ENCODE measurements at regions not wholly inside any gene's neighbourhood (a gene's known extent, or its start where the extent isn't known, plus 50 kb on each side); places are given as distances from the start of the nearest gene placed in this dataset.

DNA sequence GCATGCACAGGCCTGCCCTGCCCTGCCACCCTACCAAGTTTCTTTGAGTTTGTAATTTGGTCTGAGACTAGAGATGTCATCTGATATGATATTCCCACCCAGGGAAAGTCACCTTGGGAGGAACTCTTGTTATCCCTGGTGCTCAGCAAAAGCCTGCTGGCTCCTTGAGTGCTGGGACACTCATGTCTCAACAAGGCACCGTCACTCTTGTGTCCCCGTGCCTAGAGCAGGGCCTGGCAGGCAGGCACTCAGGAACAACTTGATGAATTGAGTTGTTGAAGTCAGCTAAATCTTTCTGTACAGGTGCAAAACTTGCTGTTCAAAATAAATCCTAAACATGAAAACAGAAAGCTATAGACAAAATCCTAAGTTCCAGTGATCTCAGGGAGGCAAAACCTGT lies 345.4 kb downstream of the KCNRG start:
- Histone ChIP-seq H3K4me2 (ENCODE audit: unreplicated experiment) (no peak overlapping the region), H3F3A (ENCODE audit: insufficient read depth) (0 out of 2 replicates have a peak, but pooled peaks cover 4% of the 10 kb centered on the region), H2AFZ (no peak overlapping the region), H3K4me1 (ENCODE audit: insufficient read depth) (peaks cover 13% of the 10 kb centered on the region), H4K20me1 (ENCODE audit: insufficient read depth) (no peaks in the 10 kb centered on the region), H3K9me3 (ENCODE audit: low read depth) (no peaks in the 10 kb centered on the region), H3K27ac (no peak overlapping the region), H3K79me2 (ENCODE audit: insufficient read depth) (no peaks in the 10 kb centered on the region), H3K4me3 (no peak overlapping the region), H3K9me2 (ENCODE audit: insufficient read depth) (no peaks in the 10 kb centered on the region), H3K36me3 (ENCODE audit: low read depth) (no peaks in the 10 kb centered on the region), H3K9ac (no peak overlapping the region), H3K27me3 (replicated peaks; ENCODE audit: insufficient read depth) (no peaks in the 10 kb centered on the region)
- in situ Hi-C loops (cut with MboI) = no loop called here
- TF ChIP-seq EZH2phosphoT487 (IDR thresholded peaks at IDR 0.05; ENCODE audit: insufficient read depth, low read depth) (no peak), EZH2 (IDR thresholded peaks at IDR 0.05; ENCODE audit: insufficient read depth, poor library complexity, severe bottlenecking) (no peak)
- 93 to 100% methylated on average over 2 of the region's 2 CpGs for WGBS, 2 experiments (ENCODE audit: low coverage in 1 of 2, low lambda C conversion rate in 2 of 2, missing lambda C conversion rate in 2 of 2)
- DNase-seq = no peak

GRCh38 chr13:50361282-50361681 lies 346.0 kb downstream of the KCNRG start:
- no peak for TF ChIP-seq EZH2 (IDR thresholded peaks at IDR 0.05; ENCODE audit: insufficient read depth, poor library complexity, severe bottlenecking)
- no peak for TF ChIP-seq EZH2phosphoT487 (IDR thresholded peaks at IDR 0.05; ENCODE audit: insufficient read depth, low read depth)
- DNase-seq = no peak
- in situ Hi-C loops (cut with MboI) = no loop called here
- 50 to 53% methylated on average over 3 of the region's 3 CpGs for WGBS, 2 experiments (ENCODE audit: low coverage in 1 of 2, low lambda C conversion rate in 2 of 2, missing lambda C conversion rate in 2 of 2)
- Histone ChIP-seq H3F3A (ENCODE audit: insufficient read depth) (0 out of 2 replicates have a peak, but pooled peaks cover 4% of the 10 kb centered on the region), H3K27me3 (replicated peaks; ENCODE audit: insufficient read depth) (no peaks in the 10 kb centered on the region), H3K4me3 (no peak overlapping the region), H3K9ac (no peak overlapping the region), H3K36me3 (ENCODE audit: low read depth) (no peaks in the 10 kb centered on the region), H3K9me2 (ENCODE audit: insufficient read depth) (no peaks in the 10 kb centered on the region), H3K4me2 (ENCODE audit: unreplicated experiment) (no peak overlapping the region), H3K9me3 (ENCODE audit: low read depth) (no peaks in the 10 kb centered on the region), H4K20me1 (ENCODE audit: insufficient read depth) (no peaks in the 10 kb centered on the region), H3K79me2 (ENCODE audit: insufficient read depth) (no peaks in the 10 kb centered on the region), H2AFZ (no peak overlapping the region), H3K27ac (no peak overlapping the region), H3K4me1 (ENCODE audit: insufficient read depth) (peaks cover 13% of the 10 kb centered on the region)

DNA sequence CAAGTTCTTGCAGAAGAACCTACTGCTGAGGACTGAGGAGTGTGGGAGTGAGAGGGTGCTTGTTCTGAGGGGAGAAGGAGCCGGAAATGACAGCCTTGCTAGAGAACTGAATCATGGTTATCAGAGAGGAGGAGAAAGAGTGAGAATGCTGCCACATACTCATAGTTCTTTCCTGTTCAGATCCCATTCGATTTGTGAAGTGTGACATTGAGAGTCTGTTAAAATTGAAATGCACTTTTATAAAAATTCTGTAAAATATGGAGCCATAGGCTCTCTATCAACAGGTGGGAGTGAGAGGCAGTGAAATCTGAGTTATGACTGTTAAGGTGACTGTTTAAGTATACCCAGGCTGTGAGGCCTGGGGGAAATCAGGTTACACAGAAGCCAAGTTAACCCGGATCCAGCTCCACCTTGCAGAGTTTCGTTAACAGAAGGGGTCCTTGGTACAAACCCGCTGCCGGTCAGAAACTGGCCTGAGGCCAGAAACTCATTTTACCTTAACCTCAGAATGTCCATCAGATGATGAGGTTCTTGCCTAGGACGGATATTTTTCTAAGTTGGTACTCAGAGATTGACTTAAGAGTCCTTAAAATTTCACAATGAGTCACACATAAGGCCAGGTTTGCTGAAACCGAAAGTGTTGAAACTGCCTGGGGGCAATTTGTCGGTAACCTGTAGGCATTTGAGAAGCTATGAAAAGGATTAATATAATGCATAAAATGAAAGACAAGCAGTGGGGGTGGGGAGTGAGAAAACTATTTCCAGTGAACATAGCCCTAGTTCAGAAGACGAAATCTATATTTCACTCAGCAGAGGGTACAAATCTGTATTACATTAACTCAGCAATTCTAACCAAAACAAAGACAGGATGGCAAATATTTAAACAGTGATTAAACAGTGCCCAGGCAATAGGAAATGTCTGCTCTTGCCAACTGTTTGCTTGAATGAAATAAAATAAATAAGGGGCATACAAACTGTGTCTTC lies 350.5 kb downstream of the KCNRG start:
- Histone ChIP-seq H3K9me3 (ENCODE audit: low read depth) (no peaks in the 10 kb centered on the region), H3K27ac (no peak overlapping the region), H3K4me3 (no peak overlapping the region), H3K9ac (no peak overlapping the region), H3K79me2 (ENCODE audit: insufficient read depth) (no peaks in the 10 kb centered on the region), H3K27me3 (replicated peaks; ENCODE audit: insufficient read depth) (no peaks in the 10 kb centered on the region), H3K9me2 (ENCODE audit: insufficient read depth) (no peaks in the 10 kb centered on the region), H3F3A (ENCODE audit: insufficient read depth) (no peaks in the 10 kb centered on the region), H2AFZ (peak overlapping the region; percentile 5; the same call in 1 of the 2 replicates), H3K4me1 (ENCODE audit: insufficient read depth) (no peaks in the 10 kb centered on the region), H3K4me2 (ENCODE audit: unreplicated experiment) (no peak overlapping the region), H4K20me1 (ENCODE audit: insufficient read depth) (no peaks in the 10 kb centered on the region), H3K36me3 (ENCODE audit: low read depth) (no peaks in the 10 kb centered on the region)
- no peak for TF ChIP-seq EZH2phosphoT487 (IDR thresholded peaks at IDR 0.05; ENCODE audit: insufficient read depth, low read depth)
- TF ChIP-seq EZH2 (IDR thresholded peaks at IDR 0.05; ENCODE audit: insufficient read depth, poor library complexity, severe bottlenecking) = no peak
- in situ Hi-C loops (cut with MboI) = no loop called here
- 87 to 88% methylated on average over 10 of the region's 10 CpGs for WGBS, 2 experiments (ENCODE audit: low coverage in 1 of 2, low lambda C conversion rate in 2 of 2, missing lambda C conversion rate in 2 of 2)
- peak; percentile 16 for DNase-seq

- Histone ChIP-seq H3K9ac (no peak overlapping the region), H2AFZ (no peak overlapping the region), H3K4me1 (ENCODE audit: insufficient read depth) (no peaks in the 10 kb centered on the region), H3K79me2 (ENCODE audit: insufficient read depth) (no peaks in the 10 kb centered on the region), H4K20me1 (ENCODE audit: insufficient read depth) (no peaks in the 10 kb centered on the region), H3K27me3 (replicated peaks; ENCODE audit: insufficient read depth) (no peaks in the 10 kb centered on the region), H3K4me2 (ENCODE audit: unreplicated experiment) (no peak overlapping the region), H3K9me2 (ENCODE audit: insufficient read depth) (no peaks in the 10 kb centered on the region), H3F3A (ENCODE audit: insufficient read depth) (no peaks in the 10 kb centered on the region), H3K4me3 (no peak overlapping the region), H3K9me3 (ENCODE audit: low read depth) (no peaks in the 10 kb centered on the region), H3K27ac (no peak overlapping the region), H3K36me3 (ENCODE audit: low read depth) (no peaks in the 10 kb centered on the region)
- TF ChIP-seq EZH2phosphoT487 (IDR thresholded peaks at IDR 0.05; ENCODE audit: insufficient read depth, low read depth) = no peak
- in situ Hi-C loops (cut with MboI) = no loop called here
- 82% methylated on average over 6 of the region's 6 CpGs for WGBS, 2 experiments (ENCODE audit: low coverage in 1 of 2, low lambda C conversion rate in 2 of 2, missing lambda C conversion rate in 2 of 2)
- DNase-seq = no peak
Measured at GRCh38 chr13:50366488-50367174, 351.4 kb downstream of the KCNRG start.

Data from GM23248 (cell line).